ENCODE measurements at regions not wholly inside any gene's neighbourhood (a gene's known extent, or its start where the extent isn't known, plus 50 kb on each side); places are given as distances from the start of the nearest gene placed in this dataset.
"Not testable (repeated sequence)": the region's sequence is repeated elsewhere in the genome, so short reads cannot be mapped to it uniquely, and the experiment has no call there.

- no peak for DNase-seq
These were observed 1627.4 kb upstream of the C9orf72 start for GRCh38 chr9:29200650-29201049.

- no peak for DNase-seq
These were observed 1630.1 kb upstream of the C9orf72 start for GRCh38 chr9:29203244-29203930.

DNA sequence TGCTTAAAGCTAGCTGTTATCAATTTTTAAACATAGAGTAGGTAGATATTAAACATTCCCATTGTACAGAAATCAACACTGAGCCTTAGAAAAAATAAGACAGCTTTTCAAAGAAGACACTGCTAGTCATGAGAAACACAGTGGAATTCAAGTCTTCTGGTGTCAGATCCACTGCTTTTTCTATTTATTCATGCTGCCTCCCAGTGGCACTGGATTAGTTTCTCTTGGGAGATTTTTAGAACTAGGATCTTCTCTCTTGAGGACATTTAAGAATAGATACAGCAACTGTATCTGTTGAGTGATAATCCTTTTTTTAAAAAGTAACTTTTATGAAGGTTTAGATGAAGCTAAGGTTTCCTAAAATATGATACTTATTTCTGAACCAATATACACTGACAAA, 1635.4 kb upstream of the C9orf72 start:
- DNase-seq = no peak

DNA sequence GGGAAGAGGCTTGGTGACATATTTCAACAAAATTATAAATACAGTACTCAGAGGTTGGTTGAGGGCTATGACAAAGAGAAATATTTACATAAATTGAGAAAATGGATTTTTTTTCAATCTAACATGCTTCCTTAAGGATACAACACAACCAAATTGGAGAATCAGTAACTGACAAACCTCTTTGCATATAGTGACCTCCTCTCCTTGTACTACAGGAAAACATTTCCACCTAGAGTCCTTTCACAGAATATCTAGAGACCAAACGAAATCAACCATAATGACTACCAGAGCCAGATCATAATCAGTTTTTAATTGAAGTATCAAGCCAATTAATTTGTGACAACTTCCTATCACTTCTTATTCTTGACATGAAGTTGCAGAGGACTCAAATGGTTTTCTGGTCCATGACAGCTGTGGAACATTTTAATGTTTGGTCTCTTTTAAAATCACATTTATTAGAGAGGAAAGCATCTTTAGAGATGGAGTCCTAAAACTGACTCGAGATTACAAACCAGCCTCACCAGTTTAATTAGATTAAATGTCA, 1636.5 kb upstream of the C9orf72 start:
- DNase-seq = no peak

DNA sequence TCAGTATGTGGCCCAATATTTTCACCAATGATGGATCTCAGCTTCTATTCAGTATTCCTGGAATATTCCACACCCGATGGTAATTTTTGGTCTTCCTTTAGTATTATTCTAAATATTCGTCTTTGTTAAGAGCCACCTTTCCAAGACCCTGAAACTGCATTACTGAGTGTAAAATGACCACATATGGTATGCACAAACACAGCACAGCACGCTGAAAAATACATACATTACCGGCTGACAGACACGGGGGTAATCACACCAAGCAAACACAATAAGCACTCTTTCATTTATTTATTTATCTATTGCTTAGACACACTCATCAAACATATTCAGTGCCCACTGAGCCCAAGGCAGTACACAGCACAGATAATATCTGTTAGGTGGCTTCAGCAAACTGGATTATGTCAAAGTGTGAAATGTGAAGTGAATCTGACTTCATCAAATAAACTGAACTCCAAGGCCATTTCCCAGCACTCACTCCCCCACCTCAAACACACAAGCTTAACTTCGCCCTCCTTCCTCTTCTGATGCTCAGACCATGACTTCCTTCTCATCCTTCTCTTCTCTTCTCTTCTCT, 1637.8 kb upstream of the C9orf72 start:
- DNase-seq = no peak

GRCh38 chr9:29211580-29212396, 1638.5 kb upstream of the C9orf72 start:
- DNase-seq = peak; percentile 34

- DNase-seq = no peak
These were observed 1639.4 kb upstream of the C9orf72 start for GRCh38 chr9:29212397-29213387.

GRCh38 chr9:29213417-29214153, 1640.3 kb upstream of the C9orf72 start, which contains the start of gene LINGO2:
TSS of gene LINGO2 (minus strand) at chr9:29213601.
- DNase-seq = no peak

GRCh38 chr9:29214154-29214689, 1640.9 kb upstream of the C9orf72 start:
- DNase-seq = no peak

GRCh38 chr9:29214690-29215253, 1641.5 kb upstream of the C9orf72 start:
- DNase-seq = no peak

DNA sequence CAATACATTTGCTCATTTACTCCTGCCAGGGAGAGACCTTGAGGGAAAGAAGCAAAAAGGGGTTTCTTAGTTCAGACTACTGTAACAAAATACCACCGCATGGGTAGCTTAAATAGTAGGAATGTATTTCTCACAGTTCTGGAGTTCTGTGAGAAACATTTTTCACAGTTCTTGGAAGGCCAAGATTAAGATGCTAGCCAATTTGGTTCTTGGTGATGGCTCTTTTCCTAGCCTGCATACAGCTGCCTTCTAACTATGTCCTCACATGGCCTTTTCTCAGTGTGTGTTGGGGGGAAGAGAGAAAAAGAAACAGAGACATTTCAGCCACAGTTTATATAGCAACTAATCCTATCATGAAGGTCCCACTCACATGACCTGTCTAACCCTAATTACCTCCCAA, 1644.7 kb upstream of the C9orf72 start:
- no peak for DNase-seq

DNA sequence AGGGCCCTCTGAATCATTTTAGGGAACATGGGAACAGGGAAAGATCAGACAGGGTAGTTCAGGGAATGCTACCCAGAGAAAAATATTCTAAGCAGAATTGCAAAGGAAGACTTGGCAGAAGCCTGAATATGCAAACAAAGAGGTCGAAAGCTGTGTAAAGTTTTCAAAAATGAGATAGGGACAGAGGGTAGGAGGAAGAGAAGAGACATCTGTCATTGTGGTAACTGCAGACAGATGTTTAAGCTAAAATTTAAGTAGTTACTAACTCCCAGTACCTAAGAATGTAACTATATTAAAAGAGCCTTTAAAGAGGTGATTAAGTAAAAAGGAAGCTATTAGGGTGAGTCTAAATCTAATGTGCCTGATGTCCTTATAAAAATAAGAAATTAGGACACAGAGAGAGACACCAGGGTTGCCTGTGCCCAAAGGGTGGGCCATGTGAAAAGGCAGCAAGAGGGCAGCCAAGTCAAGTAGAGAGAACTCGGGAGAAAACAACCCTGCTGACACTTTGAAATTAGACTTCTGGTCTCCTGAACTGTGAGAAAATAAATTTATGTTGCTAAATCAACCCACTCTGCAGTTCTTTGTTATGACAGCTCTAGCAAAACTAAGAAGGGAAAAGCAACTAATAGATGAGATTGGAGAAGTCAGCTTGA, 1647.4 kb upstream of the C9orf72 start:
- no peak for DNase-seq

GRCh38 chr9:29228558-29228957, 1655.3 kb upstream of the C9orf72 start:
- DNase-seq = no peak

- no peak for DNase-seq
These were observed 1657.7 kb upstream of the C9orf72 start for GRCh38 chr9:29230931-29231330.

- no peak for DNase-seq
These were observed 1659.9 kb upstream of the C9orf72 start for GRCh38 chr9:29233193-29233592.

GRCh38 chr9:29241320-29241719, 1668.0 kb upstream of the C9orf72 start:
- DNase-seq = no peak

- DNase-seq = no peak
These were observed 1672.1 kb upstream of the C9orf72 start for GRCh38 chr9:29245351-29245750.

DNA sequence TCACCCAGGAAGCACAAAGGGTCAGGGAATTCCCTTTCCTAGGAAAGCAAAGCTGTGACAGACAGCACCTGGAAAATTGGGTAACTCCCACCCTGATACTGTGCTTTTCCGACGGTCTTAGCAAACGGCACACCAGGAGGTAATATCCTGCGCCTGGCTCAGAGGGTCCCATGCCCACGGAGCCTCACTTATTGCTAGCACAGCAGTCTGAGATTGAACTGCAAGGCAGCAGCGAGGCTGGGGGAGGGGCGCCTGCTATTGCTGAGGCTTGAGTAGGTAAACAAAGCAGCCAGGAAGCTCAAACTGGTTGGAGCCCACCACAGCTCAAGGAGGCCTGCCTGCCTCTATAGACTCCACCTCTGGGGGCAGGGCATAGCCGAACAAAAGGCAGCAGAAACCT, 1697.1 kb upstream of the C9orf72 start:
- DNase-seq = not testable (repeated sequence)

DNA sequence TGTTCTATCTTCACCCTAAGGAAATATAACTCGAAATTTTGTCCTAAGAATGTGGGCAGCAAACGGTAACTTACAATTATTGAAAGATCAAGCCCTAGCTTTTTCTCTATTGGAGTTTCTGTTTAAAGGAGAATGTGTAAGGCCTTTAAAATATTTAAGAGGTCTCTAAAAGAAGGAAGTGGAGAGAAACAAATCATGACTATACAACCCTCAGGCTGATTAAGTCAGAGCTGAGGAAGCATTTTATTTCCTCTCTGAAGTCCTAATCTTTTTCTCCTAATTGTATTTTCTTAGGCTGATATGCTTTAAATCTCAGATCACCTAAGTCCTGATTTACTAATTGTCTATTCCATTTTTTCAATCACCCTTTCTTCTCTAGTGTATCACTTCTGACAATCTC, 1708.8 kb upstream of the C9orf72 start:
- DNase-seq = no peak

DNA sequence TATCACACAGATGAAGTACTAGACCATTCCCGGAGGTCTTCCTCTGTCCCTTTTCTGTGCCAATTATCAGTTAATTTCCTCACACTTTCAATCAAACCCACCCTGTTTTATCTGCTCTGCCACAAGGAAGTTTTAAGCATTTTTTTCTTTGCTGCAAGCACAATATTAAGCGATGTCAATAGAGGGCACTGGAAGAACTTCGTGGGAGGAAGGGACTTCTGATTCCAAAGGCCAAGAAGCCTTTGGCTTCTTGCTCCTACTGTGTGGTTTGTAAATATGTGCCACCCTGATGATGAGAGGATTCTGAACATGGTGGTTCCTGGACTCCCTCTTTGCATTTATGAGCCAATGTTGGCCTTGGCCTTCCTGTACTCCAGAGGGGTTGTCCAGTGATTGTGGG, 1712.5 kb upstream of the C9orf72 start:
- no peak for DNase-seq

DNA sequence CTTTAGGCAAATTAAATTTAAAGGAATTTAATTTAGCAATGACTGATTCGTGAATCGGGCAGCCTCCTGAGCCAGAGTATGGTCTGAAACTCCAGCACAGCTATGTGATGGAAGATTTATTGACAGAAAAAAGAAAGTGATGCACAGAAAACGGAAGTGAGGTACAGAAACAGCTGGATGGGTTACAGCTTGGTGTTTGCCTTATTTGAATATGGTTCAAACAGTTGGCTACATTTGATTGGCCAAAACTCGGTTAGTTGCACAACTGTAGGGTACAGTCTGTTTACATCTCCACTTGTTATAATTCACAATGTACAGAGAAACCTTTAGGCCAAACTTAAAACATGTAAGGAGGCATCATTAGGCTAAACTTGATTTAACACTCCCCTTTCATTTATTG, 1716.1 kb upstream of the C9orf72 start:
- DNase-seq = no peak
